Fibroblast of skin of left biceps (primary cell): ENCODE measurements at regions not wholly inside any gene's neighbourhood (a gene's known extent, or its start where the extent isn't known, plus 50 kb on each side); places are given as distances from the start of the nearest gene placed in this dataset.

Experiments
- DNase-seq, 2 experiments: peaks; one replicate each; pipeline ENCODE4 v3.0.0-alpha.2; 2013; ENCODE audit warnings: low read depth in 2 of 2

- DNase-seq, result peak; percentile 24 to 39
Observed at GRCh38 chr3:18295171-18295920, 129.8 kb downstream of the SATB1 start.

GRCh38 chr3:18290157-18290556 lies 135.0 kb downstream of the SATB1 start:
- DNase-seq, result no peak

GRCh38 chr3:18288243-18288642 lies 136.9 kb downstream of the SATB1 start:
- no peak for DNase-seq

GRCh38 chr3:18284716-18285115 lies 140.4 kb downstream of the SATB1 start:
- DNase-seq, result no peak

GRCh38 chr3:18283680-18284079 lies 141.5 kb downstream of the SATB1 start:
- no peak for DNase-seq

GRCh38 chr3:18282507-18282906 lies 142.6 kb downstream of the SATB1 start:
- DNase-seq, result no peak

- DNase-seq, result no peak
Observed at GRCh38 chr3:18279226-18279737, 145.9 kb downstream of the SATB1 start.

GRCh38 chr3:18264853-18265252 lies 160.3 kb downstream of the SATB1 start:
- DNase-seq, result no peak

- no peak for DNase-seq
Observed at GRCh38 chr3:18264361-18264760, 160.8 kb downstream of the SATB1 start.

GRCh38 chr3:18258492-18258891 lies 166.6 kb downstream of the SATB1 start:
- no peak for DNase-seq

GRCh38 chr3:18252578-18252977 lies 172.6 kb downstream of the SATB1 start:
- no peak for DNase-seq

- DNase-seq, result no peak
Observed at GRCh38 chr3:18250991-18251390, 174.1 kb downstream of the SATB1 start.

GRCh38 chr3:18249126-18249525 lies 176.0 kb downstream of the SATB1 start:
- no peak for DNase-seq

- no peak for DNase-seq
Observed at GRCh38 chr3:18247776-18248310, 177.3 kb downstream of the SATB1 start.

GRCh38 chr3:18247139-18247695 lies 177.9 kb downstream of the SATB1 start:
- no peak for DNase-seq

- no peak for DNase-seq
Observed at GRCh38 chr3:18246336-18247060, 178.6 kb downstream of the SATB1 start.

- no peak for DNase-seq
Observed at GRCh38 chr3:18245721-18246120, 179.4 kb downstream of the SATB1 start.

- DNase-seq, result no peak
Observed at GRCh38 chr3:18241837-18242236, 183.3 kb downstream of the SATB1 start.

GRCh38 chr3:18239674-18240073 lies 185.5 kb downstream of the SATB1 start:
- no peak for DNase-seq

GRCh38 chr3:18238746-18239331 lies 186.3 kb downstream of the SATB1 start:
- DNase-seq, result no peak

GRCh38 chr3:18238332-18238731 lies 186.8 kb downstream of the SATB1 start:
- no peak for DNase-seq
